Astrocyte of the spinal cord (primary cell): ENCODE measurements at regions not wholly inside any gene's neighbourhood (a gene's known extent, or its start where the extent isn't known, plus 50 kb on each side); places are given as distances from the start of the nearest gene placed in this dataset.

Source experiments
- DNase-seq: peaks from one replicate; pipeline ENCODE4 v3.0.0; 2011; ENCODE audit warnings: low read depth, low spot score
- H3K4me3 ChIP-seq: 2 replicates; pipeline ENCODE4 v1.5.1; 2011; ENCODE audit warnings: low read depth, mild to moderate bottlenecking, low read length, moderate library complexity
- CTCF ChIP-seq: IDR thresholded peaks from 2 replicates; pipeline ENCODE4 v1.5.1; 2012; ENCODE audit warnings: low read depth, mild to moderate bottlenecking, low read length, inconsistent platforms
- in situ Hi-C: cut with HindIII; loops from 2 replicates; pipeline ENCODE4 v1.10.0; 2017; ENCODE audit warnings: low sequenced_read_pairs

GRCh38 chr2:193868132-193868531 is 1673.4 kb upstream of the TMEFF2 start:
- H3K4me3 ChIP-seq, result no peak overlapping the region
- no peak for TF ChIP-seq CTCF
- in situ Hi-C loops, result no loop called here
- no peak for DNase-seq

GRCh38 chr2:193867454-193867853 is 1672.7 kb upstream of the TMEFF2 start:
- no peak for DNase-seq
- in situ Hi-C loops, result no loop called here
- H3K4me3 ChIP-seq, result no peak overlapping the region
- no peak for TF ChIP-seq CTCF

- in situ Hi-C loops, result no loop called here
- TF ChIP-seq CTCF, result peak; percentile 27
- no peak for DNase-seq
- no peak overlapping the region for H3K4me3 ChIP-seq
Observed at GRCh38 chr2:193861557-193861956, 1666.8 kb upstream of the TMEFF2 start.

GRCh38 chr2:193847991-193848390 is 1653.3 kb upstream of the TMEFF2 start:
- in situ Hi-C loops, result no loop called here
- no peak overlapping the region for H3K4me3 ChIP-seq
- DNase-seq, result no peak
- no peak for TF ChIP-seq CTCF

- H3K4me3 ChIP-seq, result no peak overlapping the region
- DNase-seq, result peak; percentile 66
- no peak for TF ChIP-seq CTCF
- in situ Hi-C loops, result no loop called here
Observed at GRCh38 chr2:193847130-193847529, 1652.4 kb upstream of the TMEFF2 start.

GRCh38 chr2:193845604-193846003 is 1650.9 kb upstream of the TMEFF2 start:
- no peak overlapping the region for H3K4me3 ChIP-seq
- TF ChIP-seq CTCF, result no peak
- in situ Hi-C loops, result no loop called here
- no peak for DNase-seq

GRCh38 chr2:193843675-193844074 is 1648.9 kb upstream of the TMEFF2 start:
- in situ Hi-C loops, result no loop called here
- no peak for TF ChIP-seq CTCF
- no peak for DNase-seq
- no peak overlapping the region for H3K4me3 ChIP-seq
